Urinary bladder (tissue), 3 donors: ENCODE measurements at regions not wholly inside any gene's neighbourhood (a gene's known extent, or its start where the extent isn't known, plus 50 kb on each side); places are given as distances from the start of the nearest gene placed in this dataset.

Experiments
- DNase-seq: peaks from one replicate; pipeline ENCODE4 v3.0.0-alpha.2; 2015; ENCODE audit errors: extremely low spot score
- H3K27ac ChIP-seq: one replicate; pipeline ENCODE4 v1.5.1; 2013; ENCODE audit warnings: low read depth, mild to moderate bottlenecking, moderate library complexity
- H3K36me3 ChIP-seq: one replicate; pipeline ENCODE4 v1.6.1; 2013; ENCODE audit warnings: mild to moderate bottlenecking, moderate library complexity; ENCODE audit not compliant: insufficient read depth
- H3K4me1 ChIP-seq: one replicate; pipeline ENCODE4 v1.6.1; 2013; ENCODE audit warnings: mild to moderate bottlenecking, moderate library complexity; ENCODE audit not compliant: insufficient read depth
- H3K4me3 ChIP-seq: one replicate; pipeline ENCODE4 v1.5.1; 2013; ENCODE audit warnings: low read depth, low read length
- WGBS: extraction: QIAGEN DNeasy Blood & Tissue Kit; methylation state at CpG from one replicate; pipeline ENCODE4 v1.1.7; 2013; 5-methylcytosine and 5-hydroxymethylcytosine counted together
- donor health status: healthy with polysubstance abuse.
- donor health status: healthy.

DNA sequence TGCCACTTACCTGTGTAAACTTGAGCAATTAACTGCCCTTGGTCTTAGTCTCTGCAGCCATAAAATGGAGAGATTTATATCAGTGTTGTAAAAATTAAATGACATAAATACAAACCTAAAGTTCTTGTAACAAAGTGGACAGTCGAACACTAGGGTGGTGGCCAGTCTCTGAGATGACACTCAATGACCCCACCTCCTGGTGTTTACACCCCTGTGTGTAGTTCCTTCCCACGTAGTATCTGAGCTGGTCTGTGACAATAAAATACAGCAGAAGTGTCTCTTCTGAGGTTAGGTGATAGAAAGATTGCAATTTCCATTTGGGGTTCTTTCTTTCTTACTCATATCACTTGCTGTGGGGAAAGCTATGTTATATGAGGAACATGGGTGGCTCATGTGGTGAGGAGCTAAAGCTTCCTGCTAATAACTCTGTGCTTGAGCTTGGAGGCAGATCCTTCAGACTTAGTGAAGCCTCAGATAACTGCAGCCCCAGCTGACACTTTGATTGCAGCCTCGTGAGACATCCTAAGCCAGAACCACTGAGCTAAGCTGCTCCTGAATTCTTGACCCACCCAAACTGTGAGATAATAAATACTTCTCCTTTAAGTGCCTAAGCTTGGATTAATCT, 173.4 kb upstream of the CHD1 start:
- Histone ChIP-seq H3K4me3 (no peak overlapping the region), H3K36me3 (no peaks in the 10 kb centered on the region), H3K27ac (no peak overlapping the region), H3K4me1 (no peaks in the 10 kb centered on the region)
- 34% methylated on average over 3 of the region's 3 CpGs for WGBS
- DNase-seq: no peak

DNA sequence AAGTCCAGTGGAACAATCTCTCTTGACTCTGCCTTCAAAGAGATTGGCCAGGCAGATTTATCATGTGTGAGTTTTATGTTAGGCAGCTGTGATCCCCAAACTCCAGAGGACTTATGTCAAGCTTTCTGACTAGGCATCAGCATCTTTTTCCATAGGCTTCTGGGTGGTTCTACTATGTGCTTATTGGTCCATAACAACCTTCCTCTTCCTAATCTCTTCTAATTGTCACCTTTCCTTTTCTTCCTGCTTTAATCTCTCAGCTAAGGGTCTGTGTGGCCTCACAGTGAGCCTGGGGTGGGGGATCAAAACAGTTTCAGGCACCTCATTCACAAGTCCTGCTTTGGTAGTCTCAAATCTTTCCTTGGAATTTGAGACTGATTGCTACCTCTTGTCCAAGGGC, 170.9 kb upstream of the CHD1 start:
- Histone ChIP-seq H3K27ac (no peak overlapping the region), H3K4me3 (no peak overlapping the region), H3K4me1 (no peaks in the 10 kb centered on the region), H3K36me3 (no peaks in the 10 kb centered on the region)
- no peak for DNase-seq

DNA sequence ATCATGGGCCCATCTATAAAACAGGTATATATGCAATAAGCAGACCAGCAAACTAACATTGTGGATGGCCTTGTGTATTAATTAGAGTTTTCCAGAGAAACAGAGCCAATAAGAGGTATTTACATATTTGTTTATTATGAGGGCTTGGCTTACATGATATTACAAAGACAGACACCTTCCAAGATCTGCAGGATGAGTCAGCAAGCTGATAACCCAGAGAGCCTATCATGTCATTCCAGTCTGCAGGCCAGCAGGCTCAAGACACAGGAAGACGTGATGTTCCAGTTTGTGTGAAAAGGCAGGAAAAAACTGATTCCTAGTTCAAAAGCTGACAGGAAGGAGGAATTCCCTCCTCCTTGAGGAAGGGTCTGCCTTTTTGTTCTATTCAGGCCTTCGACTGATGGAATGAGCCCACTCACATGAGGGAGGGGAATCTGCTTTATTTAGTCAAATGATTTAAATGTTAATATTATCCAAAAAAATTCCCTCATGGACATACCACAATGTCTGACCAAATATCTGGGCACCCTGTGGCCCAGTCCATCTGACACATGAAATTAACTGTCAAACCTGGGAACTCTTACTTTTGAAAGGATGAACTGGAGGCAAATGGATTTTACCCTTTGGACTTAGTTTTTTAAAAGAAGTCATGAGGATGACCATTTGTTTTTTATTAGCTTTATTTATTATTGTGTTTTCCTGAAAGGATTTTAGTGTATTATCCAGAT, 161.2 kb upstream of the CHD1 start:
- Histone ChIP-seq H3K4me3 (no peak overlapping the region), H3K27ac (no peak overlapping the region), H3K36me3 (no peaks in the 10 kb centered on the region), H3K4me1 (no peaks in the 10 kb centered on the region)
- no peak for DNase-seq
- WGBS: 84% methylated on average over 2 of the region's 2 CpGs

DNA sequence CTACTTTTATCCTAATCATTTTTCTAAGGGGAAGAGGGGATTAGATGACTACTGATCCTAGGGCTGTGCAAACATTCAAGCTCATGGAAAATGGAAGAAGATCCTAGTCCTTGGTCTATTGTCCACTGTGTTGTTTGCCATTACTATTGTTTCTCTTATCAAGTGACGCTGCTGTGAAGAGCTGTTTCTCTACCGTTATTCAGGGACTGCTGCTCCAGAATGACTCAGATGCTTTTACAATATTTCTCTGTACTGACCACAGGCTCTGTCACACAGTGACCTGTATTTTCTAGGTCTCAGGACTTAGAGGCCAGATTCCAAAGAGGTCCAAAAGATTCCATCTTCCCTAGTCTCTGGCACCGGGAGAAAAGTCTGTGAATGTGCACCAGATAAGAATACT, 159.5 kb upstream of the CHD1 start:
- Histone ChIP-seq H3K4me1 (no peaks in the 10 kb centered on the region), H3K4me3 (no peak overlapping the region), H3K27ac (no peak overlapping the region), H3K36me3 (no peaks in the 10 kb centered on the region)
- 78% methylated on average over 3 of the region's 3 CpGs for WGBS
- DNase-seq: no peak

DNA sequence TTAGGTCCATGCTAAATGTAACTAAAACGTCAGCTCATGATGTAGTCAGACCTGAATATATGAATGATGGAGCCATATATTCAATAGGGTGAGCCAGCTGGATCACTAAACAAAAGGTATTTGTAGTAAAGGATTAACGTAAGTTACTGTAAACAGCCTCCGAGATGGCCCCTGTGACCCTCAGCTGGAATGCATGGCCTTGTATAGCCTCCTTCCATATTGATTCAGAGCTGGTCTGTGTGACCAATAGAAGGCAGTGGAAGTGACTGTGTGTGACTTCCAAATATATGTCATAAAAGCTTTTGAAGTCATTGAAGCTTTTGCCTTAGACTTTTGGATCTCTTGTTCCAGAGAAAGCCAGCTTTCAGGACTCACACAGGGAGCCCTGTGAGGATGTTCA, 154.4 kb upstream of the CHD1 start:
- Histone ChIP-seq H3K36me3 (no peaks in the 10 kb centered on the region), H3K4me1 (no peaks in the 10 kb centered on the region), H3K27ac (no peak overlapping the region), H3K4me3 (no peak overlapping the region)
- 75% methylated on average over 3 of the region's 3 CpGs for WGBS
- DNase-seq: no peak

DNA sequence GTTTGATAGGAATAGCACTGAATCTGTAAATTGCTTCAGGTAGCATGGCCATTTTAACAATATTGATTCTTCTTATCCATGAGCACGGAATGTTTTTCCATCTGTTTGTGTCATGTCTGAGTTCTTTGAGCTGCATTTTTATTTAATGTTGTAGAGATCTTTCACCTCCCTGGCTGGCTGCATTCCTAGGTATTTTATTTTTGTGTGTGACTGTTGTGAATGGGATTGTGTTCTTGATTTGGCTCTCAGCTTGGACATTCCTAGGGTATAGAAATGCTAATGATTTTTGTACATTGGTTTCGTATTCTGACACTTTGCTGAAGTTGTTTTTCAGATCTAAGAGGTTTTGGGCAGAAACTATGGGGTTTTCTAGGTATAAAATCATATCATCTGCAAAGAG, 152.9 kb upstream of the CHD1 start:
- no peak for DNase-seq
- Histone ChIP-seq H3K27ac (no peak overlapping the region), H3K36me3 (no peaks in the 10 kb centered on the region), H3K4me1 (no peaks in the 10 kb centered on the region), H3K4me3 (no peak overlapping the region)
- 81% methylated on average over 2 of the region's 2 CpGs for WGBS

DNA sequence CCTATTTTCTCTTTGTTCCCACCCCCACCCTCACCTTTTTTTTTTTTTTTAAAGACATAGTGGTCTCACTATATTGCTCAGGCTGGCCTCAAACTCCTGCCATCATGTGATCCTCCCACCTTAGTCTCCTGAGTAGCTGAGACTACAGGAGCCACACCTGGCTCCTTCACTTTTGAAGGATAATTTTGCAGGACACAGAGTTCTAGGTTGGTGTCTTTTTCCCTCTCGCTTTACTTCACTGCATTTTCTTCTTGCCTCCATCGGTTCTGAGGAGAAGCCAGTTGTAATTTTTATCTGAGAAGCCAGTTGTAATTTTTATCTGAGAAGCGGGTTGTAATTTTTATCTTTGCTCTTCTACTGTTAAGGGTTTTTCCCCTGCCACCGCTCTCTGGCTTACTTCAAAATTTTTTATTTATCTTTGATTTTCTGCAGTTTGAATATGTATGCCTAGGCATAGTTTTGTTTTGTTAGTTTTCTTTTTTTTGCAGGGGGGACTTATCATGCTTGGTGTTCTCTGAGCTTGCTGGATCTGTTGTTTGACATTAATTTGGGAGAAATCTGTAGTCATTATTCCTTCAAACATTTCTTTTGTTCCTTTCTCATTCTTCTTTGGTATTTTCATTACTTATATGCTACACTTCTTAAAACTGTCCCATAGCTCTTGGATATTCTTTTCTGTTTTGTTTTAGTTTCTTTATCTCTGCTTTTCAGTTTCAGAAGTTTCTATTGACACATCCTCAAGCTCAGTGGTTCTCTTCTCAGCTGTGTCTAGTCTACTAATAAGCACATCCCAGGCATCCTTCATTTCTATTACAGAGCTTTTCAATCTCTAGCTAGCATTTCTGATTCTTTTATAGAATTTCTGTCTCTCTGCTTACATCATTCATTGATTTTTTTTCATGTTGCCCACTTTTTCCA, 148.2 kb upstream of the CHD1 start:
- H3K4me3 ChIP-seq: no peak overlapping the region
- no peak for DNase-seq
- H3K4me1 ChIP-seq: no peaks in the 10 kb centered on the region
- 53% methylated on average over 4 of the region's 4 CpGs for WGBS
- no peak overlapping the region for H3K27ac ChIP-seq
- no peaks in the 10 kb centered on the region for H3K36me3 ChIP-seq

DNA sequence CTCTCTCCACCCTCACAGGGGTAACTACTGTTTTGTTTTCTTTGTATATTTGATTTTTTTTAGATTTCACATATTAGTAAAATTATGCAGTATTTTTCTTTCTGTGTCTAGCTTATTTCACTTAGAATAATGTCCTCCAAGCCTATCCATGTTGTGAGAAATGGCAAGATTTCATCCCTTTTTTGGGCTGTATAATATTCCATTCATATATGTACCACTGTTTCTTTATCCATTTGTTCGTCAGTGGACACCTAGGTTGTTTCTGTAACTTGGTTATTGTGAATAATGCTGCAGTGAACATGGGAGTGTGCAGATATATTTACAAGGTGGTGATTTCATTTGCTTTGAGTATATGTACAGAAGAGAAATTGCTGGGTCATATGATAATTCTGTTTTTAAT, 144.0 kb upstream of the CHD1 start:
- Histone ChIP-seq H3K4me3 (no peak overlapping the region), H3K36me3 (no peaks in the 10 kb centered on the region), H3K27ac (no peak overlapping the region), H3K4me1 (no peaks in the 10 kb centered on the region)
- 94% methylated on average over 1 of the region's 1 CpG for WGBS
- no peak for DNase-seq

DNA sequence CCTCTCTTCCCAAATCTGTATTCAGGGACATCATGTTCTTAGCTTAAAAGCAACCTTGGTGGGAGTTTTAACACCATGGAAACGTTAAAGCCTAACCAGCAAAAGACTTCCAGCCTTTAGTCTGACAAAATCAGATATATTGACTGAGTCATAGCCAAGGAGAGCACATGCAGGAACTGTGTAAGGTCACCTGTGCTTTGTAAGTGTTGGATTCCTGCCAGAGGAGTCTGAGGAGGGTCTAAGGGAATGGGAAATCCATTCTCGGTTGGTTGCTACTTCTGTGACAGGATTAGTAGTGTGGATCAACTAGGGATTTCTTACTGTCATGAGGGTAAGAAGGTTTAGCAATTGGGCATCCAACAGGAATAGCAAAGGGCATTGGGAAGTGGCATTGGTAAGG, 142.0 kb upstream of the CHD1 start:
- Histone ChIP-seq H3K36me3 (no peaks in the 10 kb centered on the region), H3K4me1 (no peaks in the 10 kb centered on the region), H3K4me3 (no peak overlapping the region), H3K27ac (no peak overlapping the region)
- DNase-seq: no peak
- 65% methylated on average over 2 of the region's 2 CpGs for WGBS

DNA sequence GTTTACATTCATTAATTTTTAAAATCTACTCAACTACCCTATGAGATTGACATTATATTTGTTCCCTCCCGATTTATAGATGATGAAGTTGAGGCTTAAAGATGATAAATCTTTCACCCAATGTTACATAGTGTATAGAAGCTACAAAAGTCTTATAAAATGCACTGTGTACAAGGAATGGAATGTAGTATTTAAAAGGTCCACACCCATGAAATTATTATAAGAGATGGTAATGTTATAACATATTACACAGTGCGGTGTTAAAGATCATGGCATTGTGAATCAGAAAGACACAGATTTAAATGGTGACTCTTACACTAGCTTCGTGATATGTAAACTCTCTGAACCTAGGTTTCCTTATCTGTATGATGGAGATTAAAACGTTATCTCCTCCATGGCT, 141.6 kb upstream of the CHD1 start:
- H3K4me1 ChIP-seq: no peaks in the 10 kb centered on the region
- H3K27ac ChIP-seq: no peak overlapping the region
- 67% methylated on average over 4 of the region's 4 CpGs for WGBS
- no peak overlapping the region for H3K4me3 ChIP-seq
- no peaks in the 10 kb centered on the region for H3K36me3 ChIP-seq
- DNase-seq: no peak

DNA sequence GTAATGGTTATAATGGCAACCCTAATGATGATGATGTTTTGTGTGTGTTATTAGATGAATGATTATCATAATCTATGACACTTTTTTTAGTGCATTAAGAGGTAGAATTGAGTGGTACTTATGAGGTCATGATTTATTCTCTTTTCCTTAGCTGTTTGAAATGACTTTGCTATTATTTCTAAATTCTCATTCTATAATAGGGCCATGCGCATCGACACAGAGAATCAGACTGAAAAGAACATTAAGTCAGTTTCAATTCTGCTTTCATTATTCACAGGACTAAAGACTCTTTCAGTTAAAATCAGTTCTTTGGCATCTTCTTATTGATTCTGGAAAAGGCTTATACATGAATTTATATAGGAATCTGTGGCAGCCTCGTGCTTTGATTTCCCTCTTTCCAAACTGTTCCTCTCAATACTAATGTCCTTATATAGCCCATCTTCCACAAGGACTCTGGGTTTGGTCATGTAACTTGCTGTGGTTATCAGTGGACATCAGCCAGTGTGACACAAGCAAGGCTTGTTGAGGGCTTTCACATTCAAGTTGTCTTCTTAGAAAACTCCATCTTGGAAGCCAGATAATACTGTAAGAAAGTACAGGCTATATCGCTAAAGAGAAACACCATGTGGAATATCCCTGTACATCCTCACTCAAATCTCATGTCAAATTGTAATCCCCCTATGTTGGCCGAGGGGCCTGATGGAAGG, 140.3 kb upstream of the CHD1 start:
- DNase-seq: no peak
- 84% methylated on average over 5 of the region's 5 CpGs for WGBS
- Histone ChIP-seq H3K36me3 (no peaks in the 10 kb centered on the region), H3K4me1 (no peaks in the 10 kb centered on the region), H3K4me3 (no peak overlapping the region), H3K27ac (no peak overlapping the region)

DNA sequence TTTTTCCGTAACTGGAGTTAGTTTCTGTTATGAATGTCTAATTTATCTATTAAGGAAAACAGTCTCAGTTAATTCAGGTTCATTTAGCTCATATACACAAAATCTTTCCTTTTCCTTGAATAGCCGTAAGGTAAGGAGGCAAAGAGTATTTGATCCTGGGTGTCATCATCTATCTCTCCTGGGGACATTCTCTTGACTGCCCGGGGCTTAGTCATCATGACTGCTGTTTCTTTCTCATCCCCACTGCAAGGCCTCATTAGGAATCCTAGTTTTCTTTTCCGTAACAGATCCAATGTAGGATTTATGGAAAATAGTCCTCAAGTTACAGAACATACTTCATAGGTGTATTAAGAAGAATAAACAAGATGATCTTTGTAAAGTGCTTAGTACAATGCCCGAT, 134.9 kb upstream of the CHD1 start:
- DNase-seq: no peak
- 91% methylated on average over 5 of the region's 5 CpGs for WGBS
- Histone ChIP-seq H3K27ac (no peak overlapping the region), H3K4me1 (no peaks in the 10 kb centered on the region), H3K4me3 (no peak overlapping the region), H3K36me3 (no peaks in the 10 kb centered on the region)

DNA sequence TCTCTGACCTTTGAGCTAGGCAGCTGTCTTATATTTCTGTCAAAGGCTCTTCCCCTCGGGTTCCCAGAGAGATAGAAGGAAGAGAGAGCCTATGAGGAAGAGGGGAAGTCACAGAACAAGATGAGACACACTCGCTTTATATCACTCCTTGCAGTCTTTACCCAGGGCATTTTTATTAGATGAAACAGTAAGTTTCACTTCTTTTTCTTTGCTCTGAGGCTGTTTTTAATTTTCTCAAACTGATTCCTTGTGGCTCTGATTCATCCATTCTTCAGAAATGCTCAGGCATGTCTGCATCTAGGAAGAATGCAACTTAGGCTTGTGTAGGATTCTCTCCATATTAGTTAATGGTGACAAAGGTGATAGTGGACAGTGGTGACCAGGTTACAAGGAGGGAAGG, 132.9 kb upstream of the CHD1 start:
- no peak for DNase-seq
- no peaks in the 10 kb centered on the region for H3K4me1 ChIP-seq
- 26% methylated on average over 2 of the region's 2 CpGs for WGBS
- H3K27ac ChIP-seq: no peak overlapping the region
- no peak overlapping the region for H3K4me3 ChIP-seq
- H3K36me3 ChIP-seq: no peaks in the 10 kb centered on the region
